Thoracic aorta (tissue), 2 donors: ENCODE measurements at regions not wholly inside any gene's neighbourhood (a gene's known extent, or its start where the extent isn't known, plus 50 kb on each side); places are given as distances from the start of the nearest gene placed in this dataset.

ENCODE experiments used
- ATAC-seq: fragments of 150-250 bp; one replicate; pipeline ENCODE4 v1.8.0; 2017; ENCODE audit warnings: low read depth; ENCODE audit not compliant: insufficient number of reproducible peaks, low FRiP score
- DNase-seq: peaks from one replicate; pipeline ENCODE4 v3.0.0-alpha.2; 2020; ENCODE audit warnings: low spot score
- H3K27ac ChIP-seq, 2 donors: fragments of 200-600 bp; sonication (generic); 1 replicate in 1 of 2; 2 replicates in 1 of 2; pipeline ENCODE4 v1.5.1; 2016; ENCODE audit warnings: mild to moderate bottlenecking in 2 of 2, moderate library complexity in 2 of 2
- H3K27me3 ChIP-seq: fragments of 200-600 bp; sonication (generic); replicated peaks from 2 replicates; pipeline ENCODE4 v1.6.0; 2016; ENCODE audit warnings: mild to moderate bottlenecking; ENCODE audit not compliant: insufficient read depth
- H3K36me3 ChIP-seq: fragments of 200-600 bp; sonication (generic); one replicate; pipeline ENCODE4 v1.5.1; 2016
- H3K4me1 ChIP-seq, 2 donors: fragments of 200-600 bp; sonication (generic); 1 replicate in 1 of 2; 2 replicates in 1 of 2; pipeline versions ENCODE4 v1.5.1 to v1.6.0; 2016; ENCODE audit warnings: low read depth in 2 of 2, mild to moderate bottlenecking in 1 of 2; ENCODE audit not compliant: control insufficient read depth in 1 of 2
- H3K4me3 ChIP-seq: fragments of 200-600 bp; sonication (generic); 2 replicates; pipeline ENCODE4 v1.5.1; 2016; ENCODE audit warnings: mild to moderate bottlenecking
- H3K9me3 ChIP-seq: fragments of 200-600 bp; sonication (generic); 2 replicates; pipeline ENCODE4 v1.5.1; 2016
- TF ChIP-seq, protein P1 (sequence below): fragments of 200-600 bp; sonication (generic); IDR thresholded peaks from one replicate; pipeline ENCODE4 v1.5.1; 2019; ENCODE audit warnings: antibody characterized with exemption

DNA sequence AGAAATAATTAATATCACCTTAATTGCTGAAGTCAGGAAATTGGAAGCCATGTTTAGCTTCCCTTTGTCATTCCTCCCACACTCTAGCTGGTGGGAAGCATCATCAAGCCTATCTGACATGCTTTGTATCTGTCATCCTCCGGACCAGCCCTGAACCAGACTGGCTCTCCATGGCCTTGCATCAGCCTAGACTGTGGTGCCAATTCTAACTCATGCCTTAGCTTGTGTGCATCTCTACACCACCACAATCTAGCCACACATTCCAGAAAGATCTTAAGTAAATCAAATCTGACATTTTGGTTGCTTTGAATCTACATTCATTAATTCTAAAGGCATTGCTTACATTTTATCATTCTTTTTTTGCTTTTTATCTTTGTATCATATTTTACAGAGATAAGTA lies 196.4 kb upstream of the VSTM2A start:
- Histone ChIP-seq H3K27ac (no peak overlapping the region), H3K36me3 (no peaks in the 10 kb centered on the region), H3K9me3 (no peaks in the 10 kb centered on the region), H3K27me3 (no peaks in the 10 kb centered on the region), H3K4me1 (no peaks in the 10 kb centered on the region), H3K4me3 (no peak overlapping the region)
- TF ChIP-seq, protein P1, sequence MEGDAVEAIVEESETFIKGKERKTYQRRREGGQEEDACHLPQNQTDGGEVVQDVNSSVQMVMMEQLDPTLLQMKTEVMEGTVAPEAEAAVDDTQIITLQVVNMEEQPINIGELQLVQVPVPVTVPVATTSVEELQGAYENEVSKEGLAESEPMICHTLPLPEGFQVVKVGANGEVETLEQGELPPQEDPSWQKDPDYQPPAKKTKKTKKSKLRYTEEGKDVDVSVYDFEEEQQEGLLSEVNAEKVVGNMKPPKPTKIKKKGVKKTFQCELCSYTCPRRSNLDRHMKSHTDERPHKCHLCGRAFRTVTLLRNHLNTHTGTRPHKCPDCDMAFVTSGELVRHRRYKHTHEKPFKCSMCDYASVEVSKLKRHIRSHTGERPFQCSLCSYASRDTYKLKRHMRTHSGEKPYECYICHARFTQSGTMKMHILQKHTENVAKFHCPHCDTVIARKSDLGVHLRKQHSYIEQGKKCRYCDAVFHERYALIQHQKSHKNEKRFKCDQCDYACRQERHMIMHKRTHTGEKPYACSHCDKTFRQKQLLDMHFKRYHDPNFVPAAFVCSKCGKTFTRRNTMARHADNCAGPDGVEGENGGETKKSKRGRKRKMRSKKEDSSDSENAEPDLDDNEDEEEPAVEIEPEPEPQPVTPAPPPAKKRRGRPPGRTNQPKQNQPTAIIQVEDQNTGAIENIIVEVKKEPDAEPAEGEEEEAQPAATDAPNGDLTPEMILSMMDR = no peak
- ATAC-seq (no peak), DNase-seq (no peak)

DNA sequence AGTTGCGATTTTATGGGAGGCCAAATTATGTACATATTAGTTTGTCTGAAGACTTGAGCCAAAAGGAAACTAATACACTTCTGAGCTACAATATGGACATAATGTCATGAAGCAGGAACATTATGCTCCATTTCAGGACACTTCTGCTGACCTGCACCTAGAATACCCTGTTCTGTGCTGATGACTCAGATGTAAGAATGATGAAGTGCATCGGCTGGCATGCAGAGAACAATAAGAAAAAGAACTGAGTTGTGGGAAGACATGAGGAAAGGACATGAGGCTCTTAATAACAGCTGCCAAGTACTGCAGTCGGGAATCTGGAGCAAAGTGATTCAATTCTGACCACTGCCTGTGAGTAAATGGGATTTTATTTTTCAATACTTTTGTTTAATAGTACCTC lies 192.9 kb upstream of the VSTM2A start:
- Histone ChIP-seq H3K36me3 (no peaks in the 10 kb centered on the region), H3K9me3 (no peaks in the 10 kb centered on the region), H3K4me3 (no peak overlapping the region), H3K4me1 (no peaks in the 10 kb centered on the region), H3K27me3 (no peaks in the 10 kb centered on the region), H3K27ac (no peak overlapping the region)
- DNase-seq = no peak
- no peak for ATAC-seq
- TF ChIP-seq, protein P1 = no peak

DNA sequence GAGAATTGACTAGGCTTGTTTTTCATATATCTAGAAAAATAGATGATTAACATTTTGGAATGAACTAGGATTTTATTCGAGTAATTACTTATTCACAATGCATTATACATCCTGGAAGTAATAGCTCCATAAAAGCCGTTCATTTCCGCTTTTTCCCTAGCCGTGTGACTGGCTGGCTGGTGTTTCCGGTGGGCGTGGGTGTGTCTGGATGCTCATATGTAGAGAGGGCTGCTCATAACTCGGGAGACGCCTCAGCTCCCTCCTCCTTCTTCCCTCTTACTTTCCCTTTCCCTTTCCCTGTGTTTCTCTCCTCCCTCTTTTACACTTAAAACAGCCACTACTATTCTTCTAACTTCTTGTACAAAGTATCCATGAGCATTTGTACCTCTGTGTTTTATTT lies 187.7 kb upstream of the VSTM2A start:
- H3K4me1 ChIP-seq = no peaks in the 10 kb centered on the region
- no peak overlapping the region for H3K27ac ChIP-seq
- no peak for DNase-seq
- H3K4me3 ChIP-seq = no peak overlapping the region
- H3K9me3 ChIP-seq = no peaks in the 10 kb centered on the region
- TF ChIP-seq, protein P1 = no peak
- no peaks in the 10 kb centered on the region for H3K27me3 ChIP-seq
- no peak for ATAC-seq
- H3K36me3 ChIP-seq = no peaks in the 10 kb centered on the region

DNA sequence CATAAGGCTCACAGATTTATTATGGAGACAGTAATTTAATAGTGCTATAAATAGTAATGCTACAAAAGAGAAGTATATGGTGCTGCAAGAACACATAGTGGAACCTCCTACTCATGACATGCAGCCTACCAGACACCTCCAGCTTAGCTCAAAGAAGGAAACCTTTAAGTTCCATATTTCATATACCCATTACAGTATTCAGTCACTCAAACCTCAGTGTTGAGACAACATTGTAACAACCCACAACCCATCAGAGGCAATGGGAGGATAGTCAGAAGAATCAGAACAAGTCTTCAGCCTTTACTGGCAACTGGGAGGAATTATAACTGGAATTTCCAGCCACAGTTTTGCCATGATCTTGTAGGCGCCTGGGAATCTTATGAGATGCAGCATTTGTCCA lies 186.3 kb upstream of the VSTM2A start:
- H3K36me3 ChIP-seq = no peaks in the 10 kb centered on the region
- ATAC-seq = no peak
- no peaks in the 10 kb centered on the region for H3K27me3 ChIP-seq
- DNase-seq = no peak
- no peak overlapping the region for H3K27ac ChIP-seq
- no peaks in the 10 kb centered on the region for H3K4me1 ChIP-seq
- H3K9me3 ChIP-seq = no peaks in the 10 kb centered on the region
- TF ChIP-seq, protein P1 = no peak
- no peak overlapping the region for H3K4me3 ChIP-seq

DNA sequence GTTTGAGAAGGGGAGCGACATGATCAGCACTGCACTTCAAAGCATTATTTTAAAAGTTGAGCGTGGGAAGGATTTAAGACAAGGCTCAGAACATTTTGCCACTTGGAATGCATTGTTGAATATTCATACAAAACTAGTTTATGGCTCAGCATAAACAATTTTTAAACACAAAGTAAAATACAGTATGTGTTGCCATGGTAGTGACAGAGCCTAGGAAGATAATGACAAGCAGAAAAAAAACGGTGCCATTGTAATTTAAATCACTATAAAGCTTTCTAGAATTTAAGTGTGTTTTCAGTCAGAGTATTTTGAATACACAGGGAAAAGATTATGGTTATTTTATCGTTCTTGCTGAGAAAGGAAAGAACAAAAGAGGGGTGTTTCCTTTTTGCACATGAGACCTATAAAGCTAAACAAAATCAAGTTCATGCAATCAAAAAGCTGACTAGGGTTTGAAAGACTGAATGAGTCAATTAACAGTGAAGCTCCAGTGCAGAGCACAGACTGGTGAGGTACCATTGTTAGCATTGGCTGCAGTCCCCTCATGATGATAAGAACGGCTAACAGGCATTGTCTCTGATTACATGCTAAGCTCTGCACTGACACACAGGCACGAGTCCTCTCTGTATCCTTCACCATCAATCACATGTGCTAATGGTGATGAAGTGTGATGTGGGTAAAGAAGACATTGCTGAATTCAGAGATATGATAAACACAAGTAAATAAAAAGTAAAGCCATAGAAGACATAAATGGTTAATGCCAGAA lies 181.9 kb upstream of the VSTM2A start:
- DNase-seq = no peak
- TF ChIP-seq, protein P1 = no peak
- no peak overlapping the region for H3K4me3 ChIP-seq
- H3K4me1 ChIP-seq = no peaks in the 10 kb centered on the region
- no peaks in the 10 kb centered on the region for H3K9me3 ChIP-seq
- H3K36me3 ChIP-seq = no peaks in the 10 kb centered on the region
- H3K27me3 ChIP-seq = no peaks in the 10 kb centered on the region
- no peak for ATAC-seq
- no peak overlapping the region for H3K27ac ChIP-seq
